GM21528 (cell line): ENCODE measurements at regions not wholly inside any gene's neighbourhood (a gene's known extent, or its start where the extent isn't known, plus 50 kb on each side); places are given as distances from the start of the nearest gene placed in this dataset.

Source experiments
- ATAC-seq: cut with Tn5 transposase; IDR thresholded peaks from one replicate; pipeline ENCODE4 v1.9.1; 2021; ENCODE audit warnings: mild to moderate bottlenecking, moderate library complexity; ENCODE audit not compliant: unreplicated experiment, low FRiP score

DNA sequence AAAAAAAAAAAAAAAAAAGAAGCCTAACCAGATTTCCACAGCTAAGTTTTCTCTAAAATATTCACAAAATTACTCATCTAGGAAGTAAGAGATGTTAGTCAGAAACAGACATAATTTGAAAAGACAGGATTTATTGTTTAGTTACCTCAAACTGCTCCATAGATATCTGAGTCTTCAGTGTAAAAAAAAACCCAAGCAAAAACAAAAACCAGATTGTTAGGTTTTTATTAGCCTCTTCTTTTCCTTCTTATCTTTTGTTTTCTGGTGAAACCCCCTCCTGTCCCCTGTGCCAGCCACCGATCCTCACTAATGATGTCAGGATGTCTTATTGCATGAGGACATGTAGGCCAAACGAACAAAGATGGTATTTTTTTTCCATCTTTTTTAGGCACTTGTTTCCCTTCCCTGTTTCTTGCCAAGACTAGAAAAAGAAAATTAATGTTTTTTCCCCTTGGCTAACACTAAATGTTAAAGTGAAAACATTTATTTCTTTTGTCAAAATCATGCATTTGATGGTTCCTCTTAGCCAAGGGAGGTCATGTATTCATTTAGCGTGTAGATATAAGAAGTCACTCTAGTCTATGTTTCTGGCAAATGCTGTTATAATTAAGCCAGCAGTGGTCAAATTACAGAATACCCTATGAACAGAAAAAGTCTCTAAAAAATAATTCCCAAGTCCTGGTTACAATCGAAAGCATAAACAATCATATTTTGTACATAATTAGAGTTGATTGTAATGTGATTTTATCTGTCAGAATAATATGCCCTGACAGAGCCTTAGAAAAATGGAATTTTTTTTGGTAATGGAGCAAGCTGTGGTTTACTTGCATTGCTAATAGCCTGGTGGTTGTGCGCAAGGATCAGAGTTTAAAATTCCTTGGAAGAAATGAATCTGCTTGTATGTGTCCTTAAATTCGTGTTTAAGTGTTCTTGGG, 702.4 kb upstream of the FZD8 start:
- no peak for ATAC-seq

GRCh38 chr10:36342781-36343180, 700.7 kb upstream of the FZD8 start:
- no peak for ATAC-seq

DNA sequence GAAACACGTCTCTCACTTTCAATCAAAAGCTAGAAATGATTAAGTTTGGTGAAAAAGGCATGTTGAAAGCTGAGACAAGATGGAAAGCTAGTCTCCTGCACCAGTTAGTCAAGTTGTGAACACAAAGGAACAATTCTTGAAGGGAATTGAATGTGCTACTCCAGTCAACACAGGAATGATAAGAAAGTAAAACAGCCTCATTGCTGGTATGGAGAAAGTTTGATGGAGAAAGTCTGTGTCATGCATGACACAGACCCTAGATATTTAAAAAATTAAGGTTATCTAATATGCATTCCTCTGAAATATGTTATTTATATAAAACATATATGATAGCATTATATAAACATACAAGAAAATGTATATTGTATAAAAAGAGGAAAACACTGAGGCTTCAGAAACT, 699.4 kb upstream of the FZD8 start:
- no peak for ATAC-seq

DNA sequence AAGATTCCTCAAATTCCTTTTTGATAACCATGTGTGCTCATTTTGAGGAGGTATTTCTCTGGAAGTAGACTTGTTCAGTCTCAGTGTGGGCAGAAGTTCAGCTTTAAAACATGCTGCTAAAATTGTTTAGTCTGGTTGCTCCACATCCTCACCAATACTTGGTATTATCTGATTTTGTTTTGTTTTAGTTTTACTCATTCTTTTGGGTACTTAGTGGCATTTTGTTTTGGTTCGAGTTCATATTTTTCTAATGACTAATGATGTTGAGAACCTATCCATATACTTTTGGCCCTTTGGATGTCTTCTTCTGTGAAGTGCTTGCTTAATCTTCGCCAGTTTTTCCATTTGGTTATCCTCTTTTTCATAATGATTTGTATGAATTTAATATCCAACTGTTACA, 694.2 kb upstream of the FZD8 start:
- ATAC-seq = no peak

- no peak for ATAC-seq
These were observed 691.4 kb upstream of the FZD8 start for GRCh38 chr10:36333446-36333845.

GRCh38 chr10:36332926-36333325, 690.8 kb upstream of the FZD8 start:
- no peak for ATAC-seq

DNA sequence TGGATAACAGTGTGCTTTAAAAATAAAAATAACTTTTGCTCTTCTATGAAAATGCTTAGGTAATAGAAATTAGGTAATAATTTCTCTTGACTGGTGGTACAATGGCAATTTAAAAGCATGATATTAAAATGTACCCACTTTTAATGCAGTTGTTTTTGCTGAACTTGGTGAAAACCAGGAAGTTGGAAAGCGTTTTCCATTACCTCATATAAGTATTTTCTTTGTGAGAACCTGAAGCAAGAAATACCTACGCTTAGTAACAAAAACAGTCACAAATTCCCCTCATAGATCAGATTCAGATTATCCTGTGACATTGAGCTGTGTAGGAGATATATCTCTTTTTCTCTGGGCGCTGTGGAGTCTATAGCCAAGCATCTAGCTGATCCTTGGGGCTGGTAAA, 689.0 kb upstream of the FZD8 start:
- no peak for ATAC-seq

DNA sequence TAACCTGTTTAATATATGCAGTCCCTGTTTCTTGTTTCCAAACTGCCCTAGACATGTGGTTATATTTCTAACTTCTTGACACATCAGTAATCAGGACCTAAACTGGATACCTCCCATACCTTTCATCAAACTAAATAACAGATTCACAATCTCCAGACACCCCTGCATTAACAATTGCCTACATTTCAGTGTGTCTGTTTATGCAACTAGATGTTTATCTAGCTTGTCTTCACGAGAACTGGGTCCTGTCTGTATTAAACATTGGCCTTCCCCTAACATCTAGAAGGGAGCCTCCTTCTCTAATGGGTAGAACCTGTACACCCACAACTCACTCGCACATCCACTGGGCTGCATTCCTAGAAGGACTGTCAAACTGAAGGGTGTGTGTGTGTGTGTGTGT, 683.7 kb upstream of the FZD8 start:
- no peak for ATAC-seq

DNA sequence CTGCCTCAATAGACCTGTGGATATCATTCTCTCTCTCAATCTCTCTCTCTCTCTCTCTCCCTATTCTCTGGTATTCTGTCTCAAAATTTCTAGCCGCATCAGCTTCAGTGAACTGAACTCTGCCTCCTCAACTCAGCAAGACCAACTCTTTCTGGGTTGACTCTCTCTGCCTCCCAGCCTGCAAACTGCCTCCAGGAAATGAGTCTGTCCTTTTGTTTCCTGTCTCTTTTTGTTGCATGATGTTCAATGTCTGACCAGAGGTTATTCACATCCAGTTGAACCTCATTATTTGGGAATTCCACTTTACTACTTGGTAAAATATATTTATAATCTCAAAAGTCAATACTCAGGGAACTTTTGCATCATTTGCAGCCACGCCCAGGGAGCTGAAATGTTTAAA, 682.7 kb upstream of the FZD8 start:
- no peak for ATAC-seq

DNA sequence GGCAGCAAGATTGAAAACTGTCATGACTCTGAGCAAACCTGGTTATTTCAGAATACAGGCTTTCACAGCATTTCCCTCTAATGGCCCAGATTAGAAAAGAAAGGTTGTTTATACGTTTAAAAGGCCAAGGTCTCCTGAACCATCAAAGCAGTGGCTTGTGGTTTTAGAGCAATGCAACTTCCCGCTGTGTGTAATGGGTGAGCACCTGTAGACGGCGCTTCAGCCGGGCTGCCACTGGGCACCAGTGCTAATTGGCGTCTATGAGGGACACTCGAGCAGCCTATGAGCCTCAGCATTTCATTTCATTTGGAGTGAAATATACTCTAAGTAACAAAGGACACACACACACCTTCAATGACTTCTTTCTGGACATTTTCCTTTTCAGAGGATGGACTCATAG, 671.0 kb upstream of the FZD8 start:
- no peak for ATAC-seq

- no peak for ATAC-seq
These were observed 661.8 kb upstream of the FZD8 start for GRCh38 chr10:36303896-36304295.

DNA sequence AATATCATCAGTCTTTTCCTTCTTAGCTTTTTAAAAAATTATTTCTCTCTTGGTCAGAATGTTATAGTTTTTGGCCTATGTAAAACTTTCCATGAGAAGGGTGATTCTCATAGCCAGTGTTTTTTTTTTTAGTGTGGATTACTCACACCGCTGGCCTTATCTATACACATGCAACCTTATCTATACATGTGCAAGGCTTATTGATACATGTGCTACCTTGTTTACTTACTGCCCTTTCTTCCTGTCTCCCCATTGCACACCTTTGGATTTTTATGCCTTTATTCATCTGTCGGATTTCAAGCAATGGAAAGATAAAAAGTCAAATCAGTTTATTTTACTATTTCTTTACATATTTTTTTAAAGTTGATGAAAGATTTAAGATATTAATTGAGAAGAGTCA, 660.0 kb upstream of the FZD8 start:
- ATAC-seq = no peak

GRCh38 chr10:36301539-36301938, 659.4 kb upstream of the FZD8 start:
- no peak for ATAC-seq

- ATAC-seq = no peak
These were observed 659.0 kb upstream of the FZD8 start for GRCh38 chr10:36301139-36301538.

- no peak for ATAC-seq
These were observed 641.7 kb upstream of the FZD8 start for GRCh38 chr10:36283827-36284226.

DNA sequence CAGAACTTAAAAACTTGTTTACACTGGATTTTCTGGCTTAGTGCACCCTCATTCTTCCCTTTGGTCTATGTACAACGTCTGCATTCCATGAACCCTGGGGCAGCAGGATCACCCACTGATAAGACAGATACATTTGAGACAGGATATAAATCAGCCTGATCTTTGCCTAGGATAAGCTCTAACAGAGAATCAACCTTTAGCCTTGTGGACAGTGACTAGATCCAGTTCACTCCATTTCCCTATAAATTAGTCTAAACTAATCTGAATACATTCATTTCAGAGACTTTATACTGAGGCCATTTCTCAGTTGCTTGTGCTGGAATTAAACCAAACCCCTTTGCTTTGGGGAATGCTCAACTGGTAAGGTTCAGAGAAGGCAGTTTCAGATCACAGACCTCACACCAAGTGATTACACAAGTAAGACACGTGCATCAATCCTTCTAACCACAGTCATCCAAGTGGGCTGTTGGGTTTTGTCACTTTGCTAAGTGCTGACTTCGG, 639.8 kb upstream of the FZD8 start:
- ATAC-seq = no peak

DNA sequence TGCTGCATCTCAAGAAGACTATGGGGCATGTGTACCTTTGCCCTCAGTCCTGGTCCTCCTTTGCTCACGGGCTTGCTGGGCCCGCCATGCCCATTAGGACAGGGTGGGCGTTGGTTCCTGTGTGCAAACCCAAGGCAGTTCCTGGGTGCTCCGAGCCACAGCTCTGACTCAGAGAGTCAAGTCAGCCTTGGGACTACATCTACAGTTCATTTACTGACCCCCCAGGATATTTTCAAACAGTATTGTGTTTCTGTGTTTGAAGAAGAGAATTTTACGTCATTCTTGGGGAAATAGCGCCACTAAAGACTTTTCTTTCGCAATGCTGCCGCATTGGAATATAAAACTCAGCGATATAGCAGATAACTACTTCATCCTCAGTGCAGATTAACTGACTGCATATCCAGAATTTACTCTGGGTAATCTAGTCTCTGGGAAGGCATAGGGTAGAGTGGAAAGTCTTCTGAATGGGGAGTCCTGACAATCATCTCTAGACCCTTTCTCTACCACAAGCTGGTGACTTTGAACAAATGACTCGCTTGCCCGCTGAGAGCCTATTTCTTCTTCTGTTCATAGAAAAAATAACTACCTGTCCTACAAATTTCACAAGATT, 638.9 kb upstream of the FZD8 start:
- ATAC-seq = no peak

DNA sequence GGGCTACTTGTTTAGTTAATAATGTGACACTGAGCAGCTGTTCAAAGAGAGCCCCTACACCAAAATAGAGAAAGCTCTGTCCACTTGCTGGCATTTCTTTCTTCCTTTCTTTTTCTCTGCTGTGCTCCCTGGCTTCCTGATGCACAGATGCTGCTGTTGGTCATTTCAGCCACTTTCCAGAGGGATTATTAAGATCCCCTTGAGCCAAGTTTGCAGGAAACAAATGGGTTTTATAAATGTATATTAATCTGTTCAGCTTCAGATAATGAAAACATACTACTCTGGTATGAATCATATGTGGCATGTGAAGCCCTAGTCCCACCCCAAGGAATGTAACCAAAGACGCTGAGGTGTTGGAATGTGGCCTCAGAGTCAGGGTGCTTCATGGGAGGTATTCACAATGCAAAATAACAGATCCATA, 638.2 kb upstream of the FZD8 start:
- ATAC-seq = no peak

DNA sequence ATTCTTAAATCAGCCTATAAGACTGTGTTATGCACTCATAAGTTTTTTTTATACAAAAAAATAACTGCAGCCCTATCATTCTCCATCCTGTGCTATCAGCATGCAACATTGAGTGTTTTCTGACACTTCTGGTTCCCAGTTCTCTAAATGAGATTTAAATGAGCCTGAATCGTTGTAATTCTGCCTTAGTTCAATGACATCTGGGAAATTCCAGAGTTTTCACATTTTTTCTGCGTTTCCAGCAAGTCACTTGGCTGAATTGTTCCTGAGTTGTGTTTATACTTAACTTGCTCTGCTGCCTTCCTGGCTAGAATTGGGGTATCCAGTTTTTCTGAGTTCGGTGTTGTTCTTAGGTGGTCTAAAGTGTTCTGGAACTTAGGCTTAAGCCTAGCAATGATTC, 636.1 kb upstream of the FZD8 start:
- ATAC-seq = no peak

DNA sequence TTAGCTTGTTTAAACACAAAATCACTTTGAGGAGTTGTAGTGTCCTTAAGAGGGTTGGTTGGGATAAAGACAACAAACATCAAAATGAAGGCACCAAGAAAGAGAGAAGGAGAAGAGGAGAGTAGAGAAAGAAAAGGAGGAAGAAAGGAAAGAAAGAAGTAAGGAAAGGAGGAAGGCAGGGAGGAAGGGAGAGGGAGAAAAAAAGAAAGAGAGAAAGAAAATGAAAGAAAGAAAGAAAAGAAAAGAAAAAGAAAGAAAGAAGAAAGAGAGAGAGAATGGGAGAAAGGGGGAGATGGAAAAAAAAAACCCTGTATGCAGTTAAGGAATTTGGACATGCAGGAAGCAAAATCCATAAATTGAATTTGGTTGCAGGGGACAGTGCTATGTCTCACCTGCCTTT, 635.4 kb upstream of the FZD8 start:
- no peak for ATAC-seq

DNA sequence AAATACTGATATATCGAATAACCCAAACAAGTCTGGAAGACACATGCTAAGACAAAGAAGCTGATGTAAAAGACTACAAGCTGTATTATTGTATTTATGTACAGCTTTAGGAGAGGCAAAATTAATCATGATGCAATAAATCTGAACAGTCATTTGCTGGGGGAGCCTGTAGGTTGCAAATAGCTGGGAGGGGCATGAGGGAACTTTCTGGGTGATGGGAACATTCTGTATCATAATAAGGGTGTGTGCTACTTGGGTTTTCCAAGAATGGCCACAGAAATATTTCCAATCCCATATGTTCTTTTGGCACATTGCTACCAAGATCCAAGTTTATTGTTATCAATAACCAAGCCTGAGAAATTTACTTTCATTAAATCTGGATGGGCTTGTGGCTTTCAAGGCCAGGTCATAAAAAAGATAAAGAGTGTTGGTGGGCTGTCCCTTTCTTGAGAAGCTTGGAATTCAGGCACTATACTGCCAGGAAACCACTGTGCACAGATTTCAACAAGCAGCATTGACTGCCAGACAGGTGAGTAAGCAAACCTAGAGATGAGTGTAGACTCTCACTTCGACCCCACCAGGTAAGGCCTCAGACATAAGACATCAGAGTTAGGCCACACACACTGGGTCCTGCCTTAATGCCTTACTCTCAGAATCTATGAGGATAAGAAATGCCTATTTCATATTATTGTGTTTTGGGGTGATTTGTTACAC, 629.7 kb upstream of the FZD8 start:
- no peak for ATAC-seq
